Lung (tissue), 11 donors: ENCODE measurements at regions not wholly inside any gene's neighbourhood (a gene's known extent, or its start where the extent isn't known, plus 50 kb on each side); places are given as distances from the start of the nearest gene placed in this dataset.
"Not testable (repeated sequence)": the region's sequence is repeated elsewhere in the genome, so short reads cannot be mapped to it uniquely, and the experiment has no call there.

Experiments used
- ATAC-seq: fragments of 200-7000 bp; cut with Tn5 transposase; one replicate; pipeline ENCODE4 v1.9.1; 2020; ENCODE audit warnings: moderate number of reproducible peaks; ENCODE audit not compliant: insufficient read depth, low FRiP score
- DNase-seq, 3 donors: peaks; one replicate each; pipeline ENCODE4 v3.0.0-alpha.2; 2013 to 2017
- H3K27ac ChIP-seq, 2 donors: one replicate each; pipeline ENCODE4 v1.5.1; 2013; ENCODE audit warnings: mild to moderate bottlenecking in 2 of 2, moderate library complexity in 2 of 2, control low read depth in 1 of 2, inconsistent platforms in 1 of 2, low read depth in 1 of 2, low read length in 1 of 2
- H3K27me3 ChIP-seq, 3 donors: one replicate each; pipeline ENCODE4 v1.5.1; 2013; ENCODE audit warnings: low read length in 2 of 3; ENCODE audit not compliant: control insufficient read depth in 3 of 3, insufficient read depth in 3 of 3
- H3K36me3 ChIP-seq, 4 donors: one replicate each; pipeline ENCODE4 v1.5.1; 2013; ENCODE audit warnings: low read length in 4 of 4, mild to moderate bottlenecking in 1 of 4, moderate library complexity in 1 of 4; ENCODE audit not compliant: control insufficient read depth in 4 of 4, insufficient read depth in 4 of 4
- H3K4me1 ChIP-seq, 5 donors: one replicate each; pipeline ENCODE4 v1.5.1; 2013; ENCODE audit warnings: low read length in 5 of 5, mild to moderate bottlenecking in 2 of 5, moderate library complexity in 1 of 5; ENCODE audit not compliant: control insufficient read depth in 5 of 5, insufficient read depth in 5 of 5
- H3K4me3 ChIP-seq: one replicate; pipeline ENCODE4 v1.5.1; 2013; ENCODE audit warnings: mild to moderate bottlenecking, control low read depth, moderate library complexity
- H3K9ac ChIP-seq, 2 donors: one replicate each; pipeline ENCODE4 v1.5.1; 2013; ENCODE audit warnings: low read length in 2 of 2, control low read depth in 1 of 2; ENCODE audit not compliant: insufficient read depth in 1 of 2
- H3K9me3 ChIP-seq, 4 donors: one replicate each; pipeline ENCODE4 v1.5.1; 2013; ENCODE audit warnings: low read length in 3 of 4, mild to moderate bottlenecking in 1 of 4, moderate library complexity in 1 of 4; ENCODE audit not compliant: control insufficient read depth in 4 of 4, insufficient read depth in 3 of 4
- WGBS, 2 donors: extraction: QIAGEN DNeasy Blood & Tissue Kit; methylation state at CpG; one replicate each; pipeline ENCODE4 v1.1.7; 2013; 5-methylcytosine and 5-hydroxymethylcytosine counted together
- TF ChIP-seq, protein P1 (sequence below): IDR thresholded peaks from 2 replicates; pipeline ENCODE4 v1.5.1; 2012; ENCODE audit warnings: mild to moderate bottlenecking; ENCODE audit errors: control extremely low read depth, extremely low read depth
- donor health status: control.
- donor health status: control.
- donor health status: Bipolar disorder and iron deficiency.
- donor health status: healthy.
- donor health status: DM: yes; HTN: yes; CAD: no.

DNA sequence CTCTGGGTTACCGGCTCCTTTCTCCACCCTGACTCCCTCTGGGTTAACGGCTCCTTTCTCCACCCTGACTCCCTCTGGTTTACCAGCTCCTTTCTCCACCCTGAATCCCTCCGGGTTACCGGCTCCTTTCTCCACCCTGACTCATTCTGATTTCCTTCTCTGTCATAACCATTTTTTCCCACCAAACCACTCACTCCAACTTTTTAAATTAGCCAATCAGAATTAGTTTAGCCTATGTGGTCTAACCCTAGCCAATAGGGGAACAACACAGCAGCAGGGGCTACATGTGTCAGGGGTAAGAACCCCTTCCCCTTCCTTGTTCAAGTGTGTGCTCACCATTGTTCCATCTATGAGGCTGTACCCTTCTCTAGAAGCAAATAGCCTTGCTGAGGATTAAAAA lies 98.4 kb upstream of the RBM19 start:
- Histone ChIP-seq H3K27me3 (peaks cover 0 to 10% (median 0%) of the 10 kb centered on the region in 3 donors), H3K9me3 (peaks cover 0 to 11% (median 2%) of the 10 kb centered on the region in 4 donors), H3K4me3 (no peak overlapping the region), H3K4me1 (no peaks in the 10 kb centered on the region), H3K36me3 (no peaks in the 10 kb centered on the region), H3K9ac (no peak overlapping the region), H3K27ac (no peak overlapping the region)
- TF ChIP-seq, protein P1, sequence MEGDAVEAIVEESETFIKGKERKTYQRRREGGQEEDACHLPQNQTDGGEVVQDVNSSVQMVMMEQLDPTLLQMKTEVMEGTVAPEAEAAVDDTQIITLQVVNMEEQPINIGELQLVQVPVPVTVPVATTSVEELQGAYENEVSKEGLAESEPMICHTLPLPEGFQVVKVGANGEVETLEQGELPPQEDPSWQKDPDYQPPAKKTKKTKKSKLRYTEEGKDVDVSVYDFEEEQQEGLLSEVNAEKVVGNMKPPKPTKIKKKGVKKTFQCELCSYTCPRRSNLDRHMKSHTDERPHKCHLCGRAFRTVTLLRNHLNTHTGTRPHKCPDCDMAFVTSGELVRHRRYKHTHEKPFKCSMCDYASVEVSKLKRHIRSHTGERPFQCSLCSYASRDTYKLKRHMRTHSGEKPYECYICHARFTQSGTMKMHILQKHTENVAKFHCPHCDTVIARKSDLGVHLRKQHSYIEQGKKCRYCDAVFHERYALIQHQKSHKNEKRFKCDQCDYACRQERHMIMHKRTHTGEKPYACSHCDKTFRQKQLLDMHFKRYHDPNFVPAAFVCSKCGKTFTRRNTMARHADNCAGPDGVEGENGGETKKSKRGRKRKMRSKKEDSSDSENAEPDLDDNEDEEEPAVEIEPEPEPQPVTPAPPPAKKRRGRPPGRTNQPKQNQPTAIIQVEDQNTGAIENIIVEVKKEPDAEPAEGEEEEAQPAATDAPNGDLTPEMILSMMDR, result no peak
- 72 to 94% methylated on average over 4 of the region's 4 CpGs for WGBS, 2 donors
- ATAC-seq, result no peak
- DNase-seq, result no peak

DNA sequence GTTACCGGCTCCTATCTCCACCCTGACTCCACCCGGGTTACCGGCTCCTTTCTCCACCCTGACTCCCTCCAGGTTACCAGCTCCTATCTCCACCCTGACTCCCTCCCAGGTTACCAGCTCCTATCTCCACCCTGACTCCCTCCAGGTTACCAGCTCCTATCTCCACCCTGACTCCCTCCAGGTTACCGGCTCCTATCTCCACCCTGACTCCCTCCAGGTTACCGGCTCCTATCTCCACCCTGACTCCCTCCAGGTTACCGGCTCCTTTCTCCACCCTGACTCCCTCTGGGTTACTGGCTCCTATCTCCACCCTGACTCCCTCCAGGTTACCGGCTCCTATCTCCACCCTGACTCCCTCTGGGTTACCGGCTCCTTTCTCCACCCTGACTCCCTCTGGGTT lies 97.9 kb upstream of the RBM19 start:
- Histone ChIP-seq H3K27me3 (peaks cover 0 to 10% (median 0%) of the 10 kb centered on the region in 3 donors), H3K9me3 (peaks cover 0 to 11% (median 2%) of the 10 kb centered on the region in 4 donors)
- H3K9ac ChIP-seq, H3K36me3 ChIP-seq, ATAC-seq, DNase-seq, H3K27ac ChIP-seq, H3K4me1 ChIP-seq, H3K4me3 ChIP-seq: not testable (repeated sequence)
- 83 to 84% methylated on average over 6 to 8 of the region's 8 CpGs for WGBS, 2 donors

DNA sequence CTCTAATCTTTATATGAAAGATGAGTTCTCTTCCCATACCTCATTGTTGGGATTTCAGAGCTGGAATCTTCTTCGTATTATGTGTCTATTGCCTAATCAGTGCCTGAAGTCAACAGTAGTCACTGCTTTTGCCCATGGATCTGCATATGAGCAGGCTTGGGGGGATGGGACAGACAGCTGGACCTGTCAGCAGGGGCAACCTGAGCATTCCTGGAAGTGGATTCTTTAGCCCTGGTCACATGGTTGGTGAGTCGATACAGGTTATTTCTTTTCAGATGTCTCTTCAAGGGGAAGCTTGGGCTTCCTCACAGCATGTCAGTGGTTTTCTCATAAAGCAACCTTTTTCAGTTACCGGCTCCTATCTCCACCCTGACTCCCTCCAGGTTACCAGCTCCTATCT lies 97.3 kb upstream of the RBM19 start:
- H3K9ac ChIP-seq, result no peak overlapping the region
- H3K36me3 ChIP-seq, result no peaks in the 10 kb centered on the region
- TF ChIP-seq, protein P1, result no peak
- 93% methylated on average over 3 of the region's 3 CpGs for WGBS, 2 donors
- no peaks in the 10 kb centered on the region for H3K4me1 ChIP-seq
- no peak for DNase-seq
- H3K4me3 ChIP-seq, result no peak overlapping the region
- H3K9me3 ChIP-seq, result peaks cover 0 to 11% (median 2%) of the 10 kb centered on the region in 4 donors
- peaks cover 0 to 10% (median 0%) of the 10 kb centered on the region in 3 donors for H3K27me3 ChIP-seq
- no peak for ATAC-seq
- no peak overlapping the region for H3K27ac ChIP-seq

DNA sequence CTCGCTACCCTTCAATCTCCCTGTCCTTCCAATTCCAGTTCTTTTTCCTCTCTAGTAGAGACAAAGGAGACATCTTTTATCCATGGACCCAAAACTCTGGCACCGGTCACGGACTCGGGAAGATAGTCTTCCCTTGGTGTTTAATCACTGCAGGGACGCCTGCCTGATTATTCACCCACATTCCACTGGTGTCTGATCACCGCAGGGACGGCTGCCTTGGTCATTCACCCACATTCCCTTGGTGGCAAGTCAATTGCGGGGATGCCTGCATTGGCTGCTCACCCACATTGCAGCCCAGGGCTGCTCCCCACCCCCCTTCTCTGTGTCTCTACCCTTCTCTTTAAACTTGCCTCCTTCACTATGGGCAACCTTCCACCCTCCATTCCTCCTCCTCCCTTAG lies 90.2 kb upstream of the RBM19 start:
- not testable (repeated sequence) for H3K4me1 ChIP-seq, H3K27ac ChIP-seq, H3K9ac ChIP-seq, H3K4me3 ChIP-seq, ATAC-seq, H3K36me3 ChIP-seq, H3K9me3 ChIP-seq, DNase-seq, H3K27me3 ChIP-seq
- WGBS, 2 donors, result 87 to 94% methylated on average over 8 of the region's 8 CpGs

DNA sequence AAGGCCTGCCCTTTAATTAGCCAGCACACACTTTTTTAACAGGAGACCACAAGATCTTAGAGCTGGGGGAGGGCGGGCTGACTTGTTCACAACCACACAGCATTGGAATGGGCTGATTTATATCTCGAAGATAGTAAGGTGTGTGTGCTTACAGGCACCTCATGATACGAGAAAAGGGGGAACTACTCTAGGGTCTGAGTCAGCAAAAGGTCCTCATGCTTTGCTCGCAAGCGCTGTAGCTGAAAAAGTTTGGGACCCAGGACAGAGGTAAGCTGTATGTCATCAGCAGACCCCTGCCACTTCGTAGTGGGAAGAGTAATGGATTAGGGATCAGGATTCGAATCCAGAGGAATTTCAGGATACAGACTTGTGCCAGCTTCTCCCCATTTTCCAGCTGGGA lies 88.9 kb upstream of the RBM19 start:
- Histone ChIP-seq H3K27me3 (peaks cover 0 to 6% (median 0%) of the 10 kb centered on the region in 3 donors), H3K9me3 (peaks cover 0 to 5% (median 2%) of the 10 kb centered on the region in 4 donors), H3K36me3 (no peaks in the 10 kb centered on the region), H3K27ac (no peak overlapping the region), H3K4me3 (no peak overlapping the region), H3K4me1 (no peaks in the 10 kb centered on the region), H3K9ac (no peak overlapping the region)
- TF ChIP-seq, protein P1, result no peak
- DNase-seq (no peak), ATAC-seq (no peak)
- WGBS, 2 donors, result 68 to 88% methylated on average over 7 of the region's 7 CpGs
